ENCODE measurements at regions not wholly inside any gene's neighbourhood (a gene's known extent, or its start where the extent isn't known, plus 50 kb on each side); places are given as distances from the start of the nearest gene placed in this dataset.

DNA sequence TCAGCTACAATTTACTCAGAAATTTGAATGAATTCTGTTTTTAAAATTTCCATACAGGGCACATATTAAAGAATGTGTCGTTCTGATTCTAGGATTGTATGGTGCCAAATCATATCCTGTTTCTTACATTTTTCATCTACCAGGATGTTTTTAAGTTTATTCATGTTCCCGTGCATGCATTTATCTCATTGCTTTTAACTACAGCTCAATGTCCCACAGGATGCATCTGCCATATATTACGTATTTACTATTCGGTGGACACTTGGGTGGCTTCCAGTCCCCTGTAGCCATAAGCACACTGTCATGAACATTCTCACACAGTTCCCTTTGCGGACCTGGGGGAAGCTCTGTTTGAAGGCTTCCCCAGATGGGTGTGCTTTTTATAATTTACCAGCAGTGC lies 122.3 kb downstream of the CCDC71L start:
- TF ChIP-seq POLR2A (IDR thresholded peaks at IDR 0.05) (no peak), POLR2AphosphoS5 (IDR thresholded peaks at IDR 0.05; ENCODE audit: insufficient read depth in 1 of 2, low read depth in 1 of 2) (no peak)
- TF ChIP-seq, protein P1, sequence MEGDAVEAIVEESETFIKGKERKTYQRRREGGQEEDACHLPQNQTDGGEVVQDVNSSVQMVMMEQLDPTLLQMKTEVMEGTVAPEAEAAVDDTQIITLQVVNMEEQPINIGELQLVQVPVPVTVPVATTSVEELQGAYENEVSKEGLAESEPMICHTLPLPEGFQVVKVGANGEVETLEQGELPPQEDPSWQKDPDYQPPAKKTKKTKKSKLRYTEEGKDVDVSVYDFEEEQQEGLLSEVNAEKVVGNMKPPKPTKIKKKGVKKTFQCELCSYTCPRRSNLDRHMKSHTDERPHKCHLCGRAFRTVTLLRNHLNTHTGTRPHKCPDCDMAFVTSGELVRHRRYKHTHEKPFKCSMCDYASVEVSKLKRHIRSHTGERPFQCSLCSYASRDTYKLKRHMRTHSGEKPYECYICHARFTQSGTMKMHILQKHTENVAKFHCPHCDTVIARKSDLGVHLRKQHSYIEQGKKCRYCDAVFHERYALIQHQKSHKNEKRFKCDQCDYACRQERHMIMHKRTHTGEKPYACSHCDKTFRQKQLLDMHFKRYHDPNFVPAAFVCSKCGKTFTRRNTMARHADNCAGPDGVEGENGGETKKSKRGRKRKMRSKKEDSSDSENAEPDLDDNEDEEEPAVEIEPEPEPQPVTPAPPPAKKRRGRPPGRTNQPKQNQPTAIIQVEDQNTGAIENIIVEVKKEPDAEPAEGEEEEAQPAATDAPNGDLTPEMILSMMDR (IDR thresholded peaks at IDR 0.05), result no peak
